ENCODE measurements at regions not wholly inside any gene's neighbourhood (a gene's known extent, or its start where the extent isn't known, plus 50 kb on each side); places are given as distances from the start of the nearest gene placed in this dataset.

DNA sequence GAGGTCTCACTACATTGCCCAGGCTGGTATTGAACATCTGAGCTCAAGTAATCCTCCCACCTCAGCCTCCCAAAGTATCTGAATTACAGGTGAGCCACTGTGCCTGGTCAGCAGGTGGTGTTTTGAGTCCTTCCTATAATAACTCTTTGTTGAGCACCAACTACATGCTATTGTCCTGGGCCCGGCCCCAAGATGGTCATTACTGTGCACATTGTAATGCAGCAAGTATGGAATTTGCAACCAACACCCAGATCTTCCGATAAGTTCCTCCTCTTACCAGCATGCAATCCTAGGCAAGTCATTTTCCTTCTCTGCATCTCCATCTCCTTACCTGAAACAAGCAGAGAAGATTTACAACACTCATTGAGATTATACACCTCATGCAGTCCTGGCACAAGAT lies 510.3 kb upstream of the KLF4 start:
- TF ChIP-seq, protein P1, sequence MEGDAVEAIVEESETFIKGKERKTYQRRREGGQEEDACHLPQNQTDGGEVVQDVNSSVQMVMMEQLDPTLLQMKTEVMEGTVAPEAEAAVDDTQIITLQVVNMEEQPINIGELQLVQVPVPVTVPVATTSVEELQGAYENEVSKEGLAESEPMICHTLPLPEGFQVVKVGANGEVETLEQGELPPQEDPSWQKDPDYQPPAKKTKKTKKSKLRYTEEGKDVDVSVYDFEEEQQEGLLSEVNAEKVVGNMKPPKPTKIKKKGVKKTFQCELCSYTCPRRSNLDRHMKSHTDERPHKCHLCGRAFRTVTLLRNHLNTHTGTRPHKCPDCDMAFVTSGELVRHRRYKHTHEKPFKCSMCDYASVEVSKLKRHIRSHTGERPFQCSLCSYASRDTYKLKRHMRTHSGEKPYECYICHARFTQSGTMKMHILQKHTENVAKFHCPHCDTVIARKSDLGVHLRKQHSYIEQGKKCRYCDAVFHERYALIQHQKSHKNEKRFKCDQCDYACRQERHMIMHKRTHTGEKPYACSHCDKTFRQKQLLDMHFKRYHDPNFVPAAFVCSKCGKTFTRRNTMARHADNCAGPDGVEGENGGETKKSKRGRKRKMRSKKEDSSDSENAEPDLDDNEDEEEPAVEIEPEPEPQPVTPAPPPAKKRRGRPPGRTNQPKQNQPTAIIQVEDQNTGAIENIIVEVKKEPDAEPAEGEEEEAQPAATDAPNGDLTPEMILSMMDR (IDR thresholded peaks at IDR 0.05; ENCODE audit: unreplicated experiment), result no peak
- DNase-seq (ENCODE audit: unreplicated experiment), result no peak
- ChIA-PET POLR2A (interaction anchor here (0.6 to 1.8 kb wide), 2 partner anchors 9 to 435 kb away, joined by 4 read pairs; no protein-coding TSS in a partner anchor), CTCF (interaction anchor here (0.6 kb wide), 1 partner anchor 21 kb away, joined by 3 read pairs; no protein-coding TSS in a partner anchor)
- no peaks in the 10 kb centered on the region for H3K36me3 Mint-ChIP-seq (ENCODE audit: insufficient read depth, unreplicated experiment)
- H3K27me3 Mint-ChIP-seq (ENCODE audit: insufficient read depth, unreplicated experiment), result no peaks in the 10 kb centered on the region
- no peak overlapping the region for H3K4me3 Mint-ChIP-seq (ENCODE audit: unreplicated experiment)
- no TSS peak for BruUV-seq (replicated peaks)
- no peak overlapping the region for H3K27ac Mint-ChIP-seq (ENCODE audit: low read depth, unreplicated experiment)
- intact Hi-C loops (cut with micrococcal nuclease), result no loop called here
- H3K4me1 Mint-ChIP-seq (ENCODE audit: insufficient read depth, unreplicated experiment), result peaks cover 7% of the 10 kb centered on the region
- no peaks in the 10 kb centered on the region for H3K9me3 Mint-ChIP-seq (ENCODE audit: unreplicated experiment)

DNA sequence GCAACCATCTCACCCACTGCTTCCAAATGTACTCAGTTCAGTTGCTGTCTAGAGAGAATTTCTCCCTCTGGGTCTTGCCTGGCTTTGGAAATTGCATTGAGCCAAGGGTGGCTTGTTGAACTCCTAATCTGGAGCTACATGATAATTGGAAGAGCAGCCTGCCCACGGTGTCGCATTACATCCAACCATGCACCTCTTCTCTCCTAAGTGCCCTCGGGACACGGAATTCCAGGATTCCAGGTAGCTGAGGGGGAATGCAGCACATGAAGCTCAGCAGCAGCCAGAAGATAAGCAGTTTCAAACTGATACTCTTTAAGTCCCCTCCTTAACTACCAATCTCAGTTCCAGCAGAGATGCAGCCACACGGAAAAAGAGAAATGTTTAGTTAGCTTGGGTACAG lies 509.4 kb upstream of the KLF4 start:
- TF ChIP-seq, protein P1 (IDR thresholded peaks at IDR 0.05; ENCODE audit: unreplicated experiment), result no peak
- no TSS peak for BruUV-seq (replicated peaks)
- Mint-ChIP-seq H3K4me3 (ENCODE audit: unreplicated experiment) (no peak overlapping the region), H3K27ac (ENCODE audit: low read depth, unreplicated experiment) (no peak overlapping the region), H3K36me3 (ENCODE audit: insufficient read depth, unreplicated experiment) (no peaks in the 10 kb centered on the region), H3K9me3 (ENCODE audit: unreplicated experiment) (no peaks in the 10 kb centered on the region), H3K4me1 (ENCODE audit: insufficient read depth, unreplicated experiment) (peaks cover 7% of the 10 kb centered on the region), H3K27me3 (ENCODE audit: insufficient read depth, unreplicated experiment) (no peaks in the 10 kb centered on the region)
- ChIA-PET CTCF (interaction anchor here (0.6 to 0.8 kb wide), 3 partner anchors 8 to 352 kb away, joined by 3 to 6 read pairs (median 3); no protein-coding TSS in a partner anchor), POLR2A (interaction anchor here (0.6 to 0.9 kb wide), 2 partner anchors 50 to 435 kb away, joined by 3 to 4 read pairs; no protein-coding TSS in a partner anchor)
- intact Hi-C loops (cut with micrococcal nuclease), result no loop called here
- DNase-seq (ENCODE audit: unreplicated experiment), result peak; percentile 42

DNA sequence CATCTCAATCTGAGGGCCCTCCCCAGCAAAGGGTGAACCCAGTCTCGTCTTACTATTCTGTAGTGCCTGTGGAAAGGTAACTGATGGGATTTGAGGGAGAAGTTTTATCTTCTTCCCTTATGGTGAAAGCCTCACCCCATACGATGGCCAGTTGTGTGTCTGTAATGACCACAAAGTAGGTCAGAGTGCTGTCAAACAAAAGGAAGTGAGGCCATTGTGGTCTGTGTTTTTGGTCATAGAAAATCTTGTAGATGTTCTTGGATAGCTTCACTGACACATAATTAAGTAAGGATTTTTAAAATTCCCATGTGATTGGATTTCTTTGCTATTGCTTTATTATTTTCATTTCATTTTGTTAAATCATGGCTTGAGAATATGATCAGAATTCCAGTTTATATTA lies 505.1 kb upstream of the KLF4 start:
- Mint-ChIP-seq H3K4me1 (ENCODE audit: insufficient read depth, unreplicated experiment) (peaks cover 3% of the 10 kb centered on the region), H3K36me3 (ENCODE audit: insufficient read depth, unreplicated experiment) (no peaks in the 10 kb centered on the region), H3K27ac (ENCODE audit: low read depth, unreplicated experiment) (no peak overlapping the region), H3K27me3 (ENCODE audit: insufficient read depth, unreplicated experiment) (no peaks in the 10 kb centered on the region), H3K9me3 (ENCODE audit: unreplicated experiment) (no peaks in the 10 kb centered on the region), H3K4me3 (ENCODE audit: unreplicated experiment) (no peak overlapping the region)
- POLR2A ChIA-PET, result interaction anchor here (0.9 kb wide), 1 partner anchor 805 kb away, joined by 3 read pairs; no protein-coding TSS in a partner anchor
- intact Hi-C loops (cut with micrococcal nuclease), result no loop called here
- CTCF ChIA-PET, result interaction anchor here (0.6 kb wide), 2 partner anchors 38 kb away, joined by 3 to 4 read pairs; no protein-coding TSS in a partner anchor
- TF ChIP-seq, protein P1 (IDR thresholded peaks at IDR 0.05; ENCODE audit: unreplicated experiment), result no peak
- no TSS peak for BruUV-seq (replicated peaks)
- no peak for DNase-seq (ENCODE audit: unreplicated experiment)

DNA sequence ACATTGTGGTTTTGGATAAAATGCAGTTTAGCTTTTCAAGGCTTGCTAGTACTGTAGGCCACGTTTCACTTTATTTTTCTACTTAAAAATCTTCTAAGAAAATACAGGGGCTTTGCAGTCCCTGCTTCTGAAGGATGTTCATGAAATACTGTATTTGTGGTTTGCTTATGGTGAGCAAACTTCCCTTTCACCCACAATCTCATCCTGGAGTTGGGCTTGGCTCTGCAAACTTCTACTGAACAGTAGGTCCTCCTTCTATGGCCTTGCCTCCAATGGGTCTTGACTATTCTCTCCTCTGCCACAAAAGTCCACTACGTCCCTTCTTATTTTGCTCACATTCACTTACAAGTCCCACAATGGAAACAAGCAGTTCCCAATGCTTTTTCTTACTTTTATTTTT lies 502.7 kb upstream of the KLF4 start:
- Mint-ChIP-seq H3K27ac (ENCODE audit: low read depth, unreplicated experiment) (no peak overlapping the region), H3K27me3 (ENCODE audit: insufficient read depth, unreplicated experiment) (no peaks in the 10 kb centered on the region), H3K9me3 (ENCODE audit: unreplicated experiment) (no peaks in the 10 kb centered on the region), H3K4me3 (ENCODE audit: unreplicated experiment) (no peak overlapping the region), H3K36me3 (ENCODE audit: insufficient read depth, unreplicated experiment) (no peaks in the 10 kb centered on the region), H3K4me1 (ENCODE audit: insufficient read depth, unreplicated experiment) (peaks cover 10% of the 10 kb centered on the region)
- BruUV-seq (replicated peaks), result no TSS peak
- ChIA-PET POLR2A (no interaction called here), CTCF (no interaction called here)
- intact Hi-C loops (cut with micrococcal nuclease), result no loop called here
- no peak for DNase-seq (ENCODE audit: unreplicated experiment)
- TF ChIP-seq, protein P1 (IDR thresholded peaks at IDR 0.05; ENCODE audit: unreplicated experiment), result no peak
